HG02943 (cell line): ENCODE measurements at regions not wholly inside any gene's neighbourhood (a gene's known extent, or its start where the extent isn't known, plus 50 kb on each side); places are given as distances from the start of the nearest gene placed in this dataset.
"Not testable (repeated sequence)": the region's sequence is repeated elsewhere in the genome, so short reads cannot be mapped to it uniquely, and the experiment has no call there.

ENCODE experiments used
- ATAC-seq: cut with Tn5 transposase; IDR thresholded peaks from one replicate; pipeline ENCODE4 v1.9.1; 2021; ENCODE audit warnings: mild to moderate bottlenecking, low read depth, moderate library complexity; ENCODE audit not compliant: unreplicated experiment

DNA sequence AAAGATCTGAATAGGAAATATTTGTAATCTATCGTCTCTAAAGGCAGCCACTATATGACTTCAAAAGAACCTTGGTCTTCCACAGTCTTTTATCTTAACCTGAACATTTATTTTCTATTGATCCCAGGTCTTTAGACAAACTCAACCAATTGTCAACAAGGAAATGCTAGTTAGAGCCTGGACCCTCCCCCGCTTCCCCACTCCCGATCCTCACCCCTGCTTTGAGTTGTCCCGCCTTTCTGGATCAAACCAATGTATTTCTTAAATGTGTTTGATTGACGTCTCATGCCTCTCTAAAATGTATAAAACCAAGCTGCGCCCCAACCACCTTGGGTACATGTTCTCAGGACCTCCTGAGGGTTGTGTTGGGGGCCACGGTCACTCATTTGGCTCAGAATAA, 506.6 kb downstream of the RPIA start:
- ATAC-seq, result not testable (repeated sequence)

DNA sequence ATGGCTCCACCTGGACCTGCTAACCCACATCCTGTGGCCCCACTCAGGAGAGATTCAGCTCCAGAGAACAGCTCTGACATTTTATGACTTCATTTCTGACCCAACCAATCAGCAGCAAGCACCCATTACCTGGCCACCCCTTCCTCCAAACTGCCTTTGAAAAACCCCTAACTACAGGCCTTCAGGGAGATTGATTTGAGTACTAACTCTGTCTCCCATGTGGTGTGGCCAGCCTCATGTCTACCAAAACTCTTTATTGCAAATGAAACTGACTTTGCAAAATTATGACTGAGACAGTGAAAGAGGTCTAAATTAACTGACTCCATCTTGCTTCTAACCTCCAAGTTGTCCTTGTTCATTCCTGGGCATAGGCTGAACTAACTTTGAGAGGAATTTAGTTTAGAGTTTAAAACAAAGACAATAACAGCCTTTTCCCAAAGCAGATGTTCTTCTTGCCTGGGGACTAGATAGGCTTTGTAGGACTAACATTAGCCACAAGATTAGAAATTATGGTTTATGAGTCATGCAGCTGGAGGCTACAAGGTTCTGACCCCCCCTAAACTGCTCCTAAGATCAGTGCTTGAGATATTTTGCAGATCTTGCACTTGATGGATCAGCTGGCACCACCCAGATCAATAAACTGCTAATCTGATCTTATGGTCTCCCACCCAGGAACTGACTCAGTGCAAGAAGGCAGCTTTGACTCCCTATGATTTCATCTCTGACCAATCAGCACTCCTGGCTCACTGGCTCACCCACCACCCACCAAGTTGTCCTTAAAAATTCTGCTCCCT, 508.2 kb downstream of the RPIA start:
- ATAC-seq, result not testable (repeated sequence)

- not testable (repeated sequence) for ATAC-seq
Observed at GRCh38 chr2:89200247-89200527, 508.7 kb downstream of the RPIA start.

DNA sequence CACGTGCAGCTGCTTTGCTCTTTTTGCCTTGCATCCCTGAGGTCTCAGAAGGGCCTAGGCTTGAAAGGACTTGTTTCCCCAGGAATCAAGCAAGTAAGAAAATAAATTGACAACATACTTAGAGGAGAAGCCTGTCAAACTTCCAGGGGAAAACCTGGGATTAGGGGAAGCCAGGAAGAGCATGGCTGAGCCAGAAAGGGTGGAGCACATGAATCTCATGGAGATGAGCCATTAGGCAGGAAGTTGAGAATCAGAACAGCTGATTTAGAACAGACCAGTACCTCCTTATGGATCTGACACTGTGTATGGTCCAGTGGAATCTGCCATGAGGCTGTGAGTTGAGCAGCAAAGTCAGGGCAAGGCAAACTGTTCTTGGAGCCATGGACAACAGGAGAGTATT, 511.0 kb downstream of the RPIA start:
- not testable (repeated sequence) for ATAC-seq

- ATAC-seq, result not testable (repeated sequence)
Observed at GRCh38 chr2:89205153-89205552, 513.7 kb downstream of the RPIA start.

- not testable (repeated sequence) for ATAC-seq
Observed at GRCh38 chr2:89208144-89208932, 516.9 kb downstream of the RPIA start.

DNA sequence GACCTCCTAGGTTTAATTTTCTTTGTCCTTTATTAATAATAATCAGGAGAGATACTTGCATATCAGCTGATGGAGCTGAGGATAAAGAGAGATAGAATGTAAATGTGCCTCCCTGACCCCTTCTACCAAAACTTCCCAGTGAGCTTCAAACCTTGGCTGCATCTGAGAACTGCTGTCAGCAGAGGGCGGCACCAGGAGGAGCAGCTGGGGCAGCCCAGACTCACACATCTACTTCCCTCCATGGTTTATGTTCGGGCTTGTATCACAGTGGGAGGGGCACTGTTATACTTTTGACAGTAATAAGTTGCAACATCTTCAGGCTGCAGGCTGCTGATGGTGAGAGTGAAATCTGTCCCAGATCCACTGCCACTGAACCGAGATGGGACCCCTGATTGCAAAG, 521.7 kb downstream of the RPIA start:
- ATAC-seq, result not testable (repeated sequence)

- ATAC-seq, result not testable (repeated sequence)
Observed at GRCh38 chr2:89213811-89214210, 522.3 kb downstream of the RPIA start.

- ATAC-seq, result not testable (repeated sequence)
Observed at GRCh38 chr2:89221474-89221873, 530.0 kb downstream of the RPIA start.

- not testable (repeated sequence) for ATAC-seq
Observed at GRCh38 chr2:89222063-89222732, 530.7 kb downstream of the RPIA start.

DNA sequence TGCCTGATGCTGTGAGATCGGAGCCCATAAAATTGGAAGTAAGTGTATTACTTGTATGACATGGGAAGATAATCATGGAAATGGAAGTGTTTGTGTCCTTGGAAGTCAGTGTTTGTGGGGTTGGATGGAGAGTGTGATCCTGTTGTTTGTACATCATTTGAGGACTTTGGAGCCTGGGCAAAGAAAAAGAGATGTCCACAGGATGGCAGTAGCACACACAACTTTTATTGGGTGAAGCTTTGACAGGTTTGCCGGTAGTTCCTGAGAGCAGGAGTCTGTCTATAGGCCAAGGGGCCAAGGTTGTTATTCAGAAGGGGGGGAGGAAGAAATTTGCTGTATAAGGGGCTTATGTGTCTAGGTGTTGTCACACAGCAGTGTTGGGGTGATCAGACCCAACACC, 533.3 kb downstream of the RPIA start:
- not testable (repeated sequence) for ATAC-seq

GRCh38 chr2:89229979-89230378, 538.5 kb downstream of the RPIA start:
- not testable (repeated sequence) for ATAC-seq

- ATAC-seq, result not testable (repeated sequence)
Observed at GRCh38 chr2:89231241-89231640, 539.8 kb downstream of the RPIA start.

DNA sequence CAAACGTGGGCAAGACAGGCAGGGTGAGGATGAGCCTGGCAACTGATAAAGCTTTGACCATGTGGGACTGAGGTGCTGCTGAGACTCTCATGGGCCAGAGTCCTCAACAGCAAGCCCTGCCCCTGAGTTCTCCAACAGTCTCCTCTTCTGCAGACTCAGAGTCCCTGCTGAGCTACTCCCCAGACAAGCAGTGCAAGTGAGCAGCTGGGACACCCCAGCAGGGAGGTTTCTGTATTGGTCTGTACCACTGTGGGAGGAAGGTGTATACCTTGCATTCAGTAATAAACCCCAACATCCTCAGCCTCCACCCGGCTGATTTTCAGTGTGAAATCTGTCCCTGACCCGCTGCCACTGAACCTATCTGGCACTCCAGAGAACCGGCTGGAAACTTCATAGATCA, 542.5 kb downstream of the RPIA start:
- not testable (repeated sequence) for ATAC-seq

DNA sequence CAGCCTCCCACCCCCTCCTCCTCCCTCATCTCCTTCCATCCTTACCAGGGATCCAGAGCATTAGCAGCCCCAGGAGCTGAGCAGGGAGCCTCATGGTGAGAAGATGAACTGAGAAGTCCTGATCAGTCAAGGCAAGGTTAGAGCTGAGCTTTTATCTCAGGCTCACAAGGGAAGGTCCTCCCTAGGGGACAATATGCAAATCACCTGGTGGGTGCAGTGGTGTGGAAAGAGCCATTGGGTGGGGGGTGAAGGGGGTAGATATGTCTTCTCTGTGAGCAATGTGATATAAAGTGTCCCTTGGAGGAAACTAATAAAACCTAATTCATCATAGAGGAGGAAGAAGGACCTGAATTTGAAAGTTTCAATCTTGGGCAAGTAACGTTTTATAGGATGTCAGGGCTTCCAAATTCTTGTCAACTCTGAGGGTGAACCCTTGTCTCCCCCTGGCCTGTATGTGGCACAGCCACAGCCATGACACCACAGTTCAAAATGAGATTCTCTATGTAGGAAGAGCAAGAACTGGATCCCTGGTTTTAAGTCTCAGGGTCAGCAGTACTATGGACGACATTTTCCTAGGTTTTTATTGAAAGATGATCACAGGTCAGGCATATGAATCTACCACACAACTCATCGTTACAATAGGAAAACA, 543.5 kb downstream of the RPIA start:
- not testable (repeated sequence) for ATAC-seq

DNA sequence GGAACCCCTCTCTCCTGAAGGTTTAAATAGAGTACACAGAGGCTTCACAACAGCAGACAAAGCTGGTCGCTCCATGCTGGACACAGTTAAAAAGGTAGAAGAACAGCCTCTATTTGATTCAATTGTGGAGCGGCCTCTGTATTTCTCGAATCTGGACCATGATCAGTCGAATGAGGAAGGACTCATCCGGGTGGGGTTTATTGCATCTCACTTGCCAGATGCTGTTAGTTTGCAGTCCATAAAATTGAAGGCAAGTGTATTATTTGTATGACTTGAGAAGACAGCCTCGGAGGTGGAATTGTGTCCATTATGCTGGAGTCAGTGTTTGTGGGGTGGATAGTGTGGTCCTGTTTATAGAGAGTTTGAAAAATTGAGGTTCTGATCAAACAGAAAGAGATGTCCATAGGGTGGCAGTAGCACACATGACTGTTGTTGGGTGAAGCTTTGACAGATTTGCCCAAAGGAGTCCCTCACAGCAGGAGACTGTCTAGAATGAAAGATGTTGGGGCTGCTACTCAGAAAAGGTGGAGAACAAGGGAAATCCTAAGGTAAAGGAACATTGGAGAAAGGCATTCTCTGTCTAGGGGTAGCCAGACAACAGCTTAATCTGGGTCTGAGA, 545.5 kb downstream of the RPIA start:
- ATAC-seq, result not testable (repeated sequence)

GRCh38 chr2:89237783-89238182, 546.3 kb downstream of the RPIA start:
- ATAC-seq, result not testable (repeated sequence)

- peak; percentile 83 for ATAC-seq
Observed at GRCh38 chr2:89243114-89243700, 551.7 kb downstream of the RPIA start.

DNA sequence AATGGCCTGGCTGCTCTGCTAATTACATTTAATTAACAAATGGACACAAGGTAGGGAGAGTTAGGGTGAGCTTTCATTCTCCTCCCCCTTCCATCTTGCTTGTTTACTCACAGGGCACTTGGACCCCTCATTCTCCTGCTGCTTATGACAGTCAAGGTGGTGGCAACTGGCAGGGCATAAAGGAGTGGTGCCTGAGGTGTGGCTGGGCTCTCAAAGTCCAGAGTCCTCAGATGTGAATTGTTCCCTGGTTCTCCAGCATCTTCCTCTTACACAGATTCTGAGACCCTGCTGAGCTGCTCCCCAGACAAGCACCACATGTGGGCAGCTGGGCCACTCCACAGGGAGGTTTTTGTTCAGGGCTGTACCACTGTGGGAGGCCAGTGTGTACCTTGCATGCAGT, 552.9 kb downstream of the RPIA start:
- not testable (repeated sequence) for ATAC-seq

GRCh38 chr2:89245478-89245877, 554.0 kb downstream of the RPIA start:
- not testable (repeated sequence) for ATAC-seq
